Peyer's patch (tissue), 4 donors: ENCODE measurements at regions not wholly inside any gene's neighbourhood (a gene's known extent, or its start where the extent isn't known, plus 50 kb on each side); places are given as distances from the start of the nearest gene placed in this dataset.

Experiments used
- DNase-seq, 3 donors: peaks; one replicate each; pipeline ENCODE4 v3.0.0-alpha.2; 2017 to 2019
- H3K27ac ChIP-seq, 4 donors: fragments of 200-600 bp; sonication (generic); one replicate each; pipeline ENCODE4 v1.5.1; 2016 to 2019
- H3K27me3 ChIP-seq, 2 donors: fragments of 200-600 bp; sonication (generic); one replicate each; pipeline ENCODE4 v1.5.1; 2019
- H3K36me3 ChIP-seq, 3 donors: fragments of 200-600 bp; sonication (generic); one replicate each; pipeline ENCODE4 v1.5.1; 2016 to 2019
- H3K4me1 ChIP-seq, 4 donors: fragments of 200-600 bp; sonication (generic); one replicate each; pipeline ENCODE4 v1.5.1; 2016 to 2019
- H3K4me3 ChIP-seq, 4 donors: fragments of 200-600 bp; sonication (generic); 1 replicate in 3 of 4; 2 replicates in 1 of 4; pipeline ENCODE4 v1.5.1; 2016 to 2019; ENCODE audit warnings: mild to moderate bottlenecking in 1 of 4
- H3K9me3 ChIP-seq, 4 donors: fragments of 200-600 bp; sonication (generic); one replicate each; pipeline ENCODE4 v1.5.1; 2016 to 2019; ENCODE audit warnings: mild to moderate bottlenecking in 1 of 4
- CTCF ChIP-seq, 6 experiments: fragments of 450-650 bp in 4 of 6; fragments of 200-600 bp in 2 of 6; sonication (generic) in 1 of 6; IDR thresholded peaks; one replicate each; pipeline ENCODE4 v1.5.1; 2017 to 2019; ENCODE audit warnings: antibody characterized with exemption in 6 of 6, mild to moderate bottlenecking in 3 of 6, moderate library complexity in 1 of 6
- POLR2A ChIP-seq, 2 donors: fragments of 450-650 bp; IDR thresholded peaks; one replicate each; pipeline ENCODE4 v1.5.1; 2017; ENCODE audit warnings: antibody characterized with exemption in 2 of 2, mild to moderate bottlenecking in 2 of 2, moderate library complexity in 2 of 2

- Histone ChIP-seq H3K36me3 (peaks cover 0 to 6% (median 0%) of the 10 kb centered on the region in 3 donors), H3K4me3 (no peak overlapping the region), H3K27me3 (no peaks in the 10 kb centered on the region), H3K9me3 (no peaks in the 10 kb centered on the region), H3K27ac (no peak overlapping the region), H3K4me1 (no peaks in the 10 kb centered on the region)
- DNase-seq = no peak
- no peak for TF ChIP-seq CTCF (IDR thresholded peaks at IDR 0.05)
- no peak for TF ChIP-seq POLR2A (IDR thresholded peaks at IDR 0.05)
Measured at GRCh38 chr6:25103603-25104002, 167.8 kb upstream of the RIPOR2 start.

GRCh38 chr6:25105070-25105925 lies 169.5 kb upstream of the RIPOR2 start:
- Histone ChIP-seq H3K36me3 (peaks cover 0 to 14% (median 0%) of the 10 kb centered on the region in 3 donors), H3K4me3 (no peak overlapping the region), H3K27me3 (no peaks in the 10 kb centered on the region), H3K9me3 (no peaks in the 10 kb centered on the region), H3K4me1 (no peaks in the 10 kb centered on the region), H3K27ac (no peak overlapping the region)
- no peak for DNase-seq
- TF ChIP-seq CTCF (IDR thresholded peaks at IDR 0.05) = no peak

GRCh38 chr6:25107218-25107617 lies 171.5 kb upstream of the RIPOR2 start:
- H3K9me3 ChIP-seq = no peaks in the 10 kb centered on the region
- H3K27me3 ChIP-seq = no peaks in the 10 kb centered on the region
- no peak overlapping the region for H3K27ac ChIP-seq
- no peak overlapping the region for H3K4me3 ChIP-seq
- peak in 1 of 3 donors; percentile 34 for DNase-seq
- TF ChIP-seq POLR2A (IDR thresholded peaks at IDR 0.05) (no peak), CTCF (IDR thresholded peaks at IDR 0.05) (no peak)
- peaks cover 0 to 14% (median 0%) of the 10 kb centered on the region in 3 donors for H3K36me3 ChIP-seq
- no peaks in the 10 kb centered on the region for H3K4me1 ChIP-seq

- no peak overlapping the region for H3K27ac ChIP-seq
- no peaks in the 10 kb centered on the region for H3K9me3 ChIP-seq
- no peak overlapping the region for H3K4me3 ChIP-seq
- H3K4me1 ChIP-seq = no peaks in the 10 kb centered on the region
- H3K36me3 ChIP-seq = peaks cover 0 to 19% (median 0%) of the 10 kb centered on the region in 3 donors
- no peak for TF ChIP-seq CTCF (IDR thresholded peaks at IDR 0.05)
- no peak for TF ChIP-seq POLR2A (IDR thresholded peaks at IDR 0.05)
- no peaks in the 10 kb centered on the region for H3K27me3 ChIP-seq
- DNase-seq = no peak
Measured at GRCh38 chr6:25111782-25112181, 167.4 kb upstream of the CARMIL1 start.

- Histone ChIP-seq H3K27ac (no peak overlapping the region), H3K36me3 (peaks cover 0 to 19% (median 0%) of the 10 kb centered on the region in 3 donors), H3K4me1 (no peaks in the 10 kb centered on the region), H3K9me3 (no peaks in the 10 kb centered on the region), H3K4me3 (no peak overlapping the region), H3K27me3 (no peaks in the 10 kb centered on the region)
- TF ChIP-seq POLR2A (IDR thresholded peaks at IDR 0.05) (no peak), CTCF (IDR thresholded peaks at IDR 0.05) (no peak)
- DNase-seq = no peak
Measured at GRCh38 chr6:25112322-25112773, 166.8 kb upstream of the CARMIL1 start.
